NCI-H774 (cell line): ENCODE measurements at regions not wholly inside any gene's neighbourhood (a gene's known extent, or its start where the extent isn't known, plus 50 kb on each side); places are given as distances from the start of the nearest gene placed in this dataset.

ENCODE experiments used
- DNase-seq: peaks from one replicate; lab custom pipeline; 2025; lab: John Stamatoyannopoulos, UW

GRCh38 chr20:1712634-1713624 lies 55.4 kb upstream of the SIRPG start:
- no peak for DNase-seq

- DNase-seq, result no peak
These were observed 54.4 kb upstream of the SIRPG start for GRCh38 chr20:1711826-1712601.

- no peak for DNase-seq
These were observed 53.7 kb upstream of the SIRPG start for GRCh38 chr20:1711266-1711665.

- no peak for DNase-seq
These were observed 52.9 kb upstream of the SIRPG start for GRCh38 chr20:1710484-1710883.

GRCh38 chr20:1707588-1708449 lies 50.2 kb upstream of the SIRPG start:
- DNase-seq, result no peak
